Lung microvascular endothelial cell (primary cell): ENCODE measurements at regions not wholly inside any gene's neighbourhood (a gene's known extent, or its start where the extent isn't known, plus 50 kb on each side); places are given as distances from the start of the nearest gene placed in this dataset.
A peak's percentile ranks its signal among the peaks of the same experiment; 100 is the strongest.

Experiments
- DNase-seq, 2 donors: peaks; one replicate each; pipeline versions ENCODE4 v3.0.0 to v3.0.0-alpha.2; 2010; ENCODE audit warnings: low read depth in 2 of 2

DNA sequence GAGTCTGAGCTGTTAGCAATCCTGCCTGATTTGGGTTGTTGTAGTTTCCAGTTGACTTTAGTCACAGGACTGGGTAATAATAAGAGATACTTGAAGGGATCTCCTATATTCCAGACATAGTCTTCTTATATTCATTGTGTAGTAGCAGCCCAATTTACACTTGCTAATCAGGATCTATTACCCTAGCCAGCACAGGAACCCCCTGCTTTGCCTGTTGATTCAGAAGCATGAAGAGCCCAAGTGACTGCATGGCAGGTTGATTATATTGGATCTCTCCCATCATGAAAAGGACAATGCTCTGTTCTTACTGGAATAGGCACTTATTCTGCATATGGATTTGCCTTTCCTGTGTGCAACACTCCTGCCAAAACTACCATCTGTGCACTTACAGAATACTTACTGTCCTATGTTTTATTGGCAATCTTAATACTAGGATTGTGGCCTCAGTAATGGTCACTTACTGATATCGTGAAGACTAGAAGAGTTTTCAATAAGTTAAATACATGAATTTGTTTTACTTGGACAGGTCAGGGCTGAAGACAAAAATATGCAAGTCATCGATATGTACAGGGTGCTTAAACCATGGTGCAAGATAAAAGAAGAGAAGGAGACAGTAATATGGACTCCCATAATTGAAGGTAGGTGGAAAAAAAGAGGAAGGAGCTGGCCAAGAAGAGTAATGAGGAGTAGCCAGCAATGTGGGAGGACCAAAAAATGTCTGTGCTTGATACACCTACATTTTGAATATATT is 304.1 kb downstream of the MCTP2 start:
- no peak for DNase-seq

DNA sequence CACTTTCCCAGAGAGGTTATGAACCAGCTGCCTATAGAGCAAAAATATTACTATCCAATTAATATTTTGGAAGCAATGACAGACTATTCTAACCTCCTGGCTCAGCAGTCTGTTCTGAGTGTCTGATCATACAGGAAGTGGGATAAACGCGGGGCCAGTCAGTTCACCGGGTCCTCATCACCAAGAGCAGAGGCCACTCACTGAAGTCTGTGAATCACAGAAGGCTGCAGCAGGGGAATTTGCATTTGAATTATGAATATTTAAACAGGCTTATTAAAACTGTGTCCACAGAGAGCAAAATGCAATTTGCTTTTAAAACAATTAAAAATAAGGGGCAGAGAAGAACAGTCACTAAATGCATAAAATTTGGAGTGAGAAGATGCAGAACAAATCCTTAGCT is 305.2 kb downstream of the MCTP2 start:
- DNase-seq, result no peak

- DNase-seq, result no peak
Observed at GRCh38 chr15:94538280-94538679, 306.9 kb downstream of the MCTP2 start.

DNA sequence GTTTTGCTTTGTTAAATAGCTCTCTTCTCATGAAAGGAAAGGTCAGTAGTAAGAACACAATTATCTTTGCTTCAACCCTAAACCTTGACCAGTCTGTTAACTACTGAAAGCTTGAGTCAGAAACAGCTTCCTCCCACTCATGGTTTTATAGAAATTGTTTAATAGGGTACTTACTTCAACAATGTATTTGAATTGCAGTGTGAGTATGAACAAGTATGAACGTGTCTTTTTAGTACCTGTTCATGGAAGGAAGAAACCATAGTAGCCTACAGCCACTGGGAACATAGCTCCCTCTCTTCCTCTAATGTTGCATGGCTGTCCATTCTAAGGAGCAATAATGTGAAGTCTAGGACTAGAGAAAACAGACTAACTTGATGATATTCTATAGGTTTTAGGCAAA is 311.0 kb downstream of the MCTP2 start:
- no peak for DNase-seq

- DNase-seq, result no peak
Observed at GRCh38 chr15:94546808-94547207, 315.4 kb downstream of the MCTP2 start.

DNA sequence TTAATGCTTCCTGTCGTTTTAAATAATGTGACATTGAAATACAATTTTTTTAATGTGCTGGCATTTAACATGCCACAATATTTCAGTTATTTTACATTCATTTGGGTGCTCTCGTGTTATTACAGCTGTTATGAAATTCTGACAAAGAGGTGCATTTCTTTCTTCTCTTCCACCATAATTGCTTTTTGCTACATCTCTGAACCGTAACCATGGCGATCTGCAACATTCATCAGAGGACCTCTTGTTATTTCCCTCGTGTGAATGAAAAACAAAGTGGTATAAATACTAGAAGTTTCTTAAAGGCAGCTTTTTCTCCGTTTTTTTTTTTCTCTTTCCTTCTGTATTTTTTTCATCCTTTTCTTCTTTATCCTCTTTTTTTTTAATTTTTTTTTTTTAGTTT is 316.4 kb downstream of the MCTP2 start:
- no peak for DNase-seq

DNA sequence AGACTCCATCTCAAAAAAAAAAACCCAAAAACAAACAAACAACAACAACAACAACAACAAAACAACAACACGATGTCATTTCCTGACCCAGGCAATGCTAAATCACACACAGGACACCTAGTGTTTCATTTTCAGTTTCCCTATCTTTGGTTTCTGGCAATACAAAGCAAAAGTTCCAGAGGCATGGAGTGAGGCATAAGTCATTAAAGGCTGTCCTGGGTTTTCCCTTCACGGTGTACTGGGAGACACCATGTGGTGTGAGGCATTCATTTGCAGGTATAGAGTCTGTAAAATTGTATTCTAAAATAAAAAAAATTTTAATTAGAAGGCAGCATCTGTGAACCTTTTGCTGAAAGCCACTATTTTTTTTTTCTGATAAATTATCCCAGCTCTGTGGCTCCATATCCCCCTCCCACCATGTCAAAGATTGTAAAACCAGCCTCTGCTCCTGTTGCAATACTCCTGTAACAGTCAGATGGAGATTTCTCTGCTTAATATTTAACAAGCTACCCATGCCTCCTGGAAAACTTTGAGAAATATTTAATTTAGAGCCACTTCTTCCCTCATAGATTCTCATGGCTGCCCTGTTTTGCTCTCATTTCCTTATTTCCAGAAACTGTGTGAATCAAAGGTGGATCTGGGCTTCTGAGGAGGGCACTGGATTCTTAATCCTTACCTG is 324.6 kb downstream of the MCTP2 start:
- DNase-seq, result no peak

DNA sequence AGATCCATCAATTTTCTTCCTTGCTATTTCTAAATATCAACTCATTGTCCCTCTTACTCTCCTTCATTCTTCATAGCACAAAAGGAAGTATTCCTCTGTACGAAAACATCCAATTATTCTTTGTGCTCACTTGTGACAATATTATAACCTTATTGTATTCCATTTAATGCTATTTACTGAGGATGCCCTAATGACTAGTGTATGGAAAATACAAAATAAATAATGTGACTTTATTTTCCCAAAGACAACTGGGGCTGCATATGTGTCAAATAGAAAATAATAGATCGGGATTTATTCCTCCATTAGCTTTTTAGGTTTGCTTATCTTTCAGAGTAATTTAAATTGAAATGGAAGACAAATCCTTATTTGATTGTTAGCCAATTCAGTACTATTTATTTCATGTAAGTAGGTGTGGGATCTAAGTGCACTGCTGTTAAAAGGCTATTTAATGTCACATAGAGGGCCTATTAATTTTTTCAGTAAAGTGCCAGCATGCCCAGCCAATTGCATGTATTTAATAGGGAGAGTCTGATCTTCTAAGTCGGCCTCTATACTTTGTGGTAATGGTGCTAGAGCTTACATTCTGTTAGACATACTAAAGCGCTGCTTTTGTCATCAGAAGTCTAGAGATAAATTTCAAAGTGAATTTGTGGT is 329.8 kb downstream of the MCTP2 start:
- DNase-seq, result no peak

GRCh38 chr15:94563456-94563855 is 332.1 kb downstream of the MCTP2 start:
- no peak for DNase-seq

DNA sequence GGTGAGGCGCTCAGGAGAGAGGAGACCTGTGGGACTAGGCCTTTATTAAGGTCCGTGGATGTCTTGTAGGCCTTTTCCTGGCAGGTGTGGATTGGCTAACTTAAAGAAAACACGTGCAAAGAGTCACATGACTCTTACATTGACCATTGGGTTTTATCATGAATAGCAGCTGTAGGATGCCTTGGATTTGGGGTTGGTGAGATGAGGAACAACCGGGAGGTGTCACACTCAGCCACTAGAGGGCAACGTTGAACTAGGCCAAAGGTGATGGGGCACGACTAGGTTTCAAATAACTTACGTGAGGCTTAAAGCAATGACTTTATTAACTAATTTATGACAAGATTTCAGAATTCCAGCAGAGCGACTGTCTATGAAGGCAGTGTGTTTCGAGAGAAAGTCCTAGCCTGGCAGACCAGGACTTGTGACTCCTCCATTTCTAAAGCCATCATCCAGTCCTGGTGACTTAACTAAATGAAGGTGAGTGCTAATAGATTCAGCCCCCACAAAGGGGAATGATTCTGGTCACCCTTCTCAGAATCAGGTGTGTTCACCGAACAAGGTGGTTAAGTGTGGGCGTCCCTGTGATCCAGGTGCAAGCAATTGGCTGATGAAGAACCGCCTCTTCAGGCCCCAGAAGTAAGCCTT is 345.6 kb downstream of the MCTP2 start:
- peak; percentile 27 to 39 for DNase-seq

GRCh38 chr15:94579286-94579685 is 347.9 kb downstream of the MCTP2 start:
- DNase-seq, result peak in 1 of 2 donors; percentile 26

DNA sequence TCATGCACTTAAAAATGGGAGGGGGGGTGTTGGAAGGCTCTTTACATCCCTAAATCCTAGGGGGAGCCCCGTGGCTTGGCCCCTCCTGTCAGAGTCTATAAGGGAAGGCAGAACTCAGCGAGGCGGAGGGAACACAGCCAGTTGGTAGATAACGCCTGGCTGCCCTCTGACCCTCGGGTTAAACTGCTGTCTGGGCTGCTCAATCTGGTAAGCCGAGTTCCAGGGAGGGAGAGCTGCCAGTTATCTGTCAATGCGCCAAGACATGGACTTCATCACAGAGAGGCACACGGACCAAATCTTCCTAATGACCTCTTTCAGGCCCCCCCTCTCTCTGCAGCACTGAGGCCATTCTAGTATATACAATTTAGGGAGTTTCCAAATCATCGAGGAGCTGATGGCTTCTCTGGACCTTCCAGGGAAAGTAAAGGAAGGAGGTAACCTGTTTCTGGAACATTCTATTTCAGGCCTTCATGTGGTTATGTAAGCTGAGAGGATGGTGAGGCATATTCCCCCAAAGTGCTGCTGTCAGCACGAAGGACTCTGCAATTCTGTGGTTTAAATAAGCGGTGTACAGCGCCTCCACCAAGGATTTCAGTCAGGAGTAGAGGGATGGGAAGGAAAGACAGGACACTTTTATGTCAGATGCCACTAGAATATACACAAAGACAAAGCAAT is 349.0 kb downstream of the MCTP2 start:
- DNase-seq, result no peak

DNA sequence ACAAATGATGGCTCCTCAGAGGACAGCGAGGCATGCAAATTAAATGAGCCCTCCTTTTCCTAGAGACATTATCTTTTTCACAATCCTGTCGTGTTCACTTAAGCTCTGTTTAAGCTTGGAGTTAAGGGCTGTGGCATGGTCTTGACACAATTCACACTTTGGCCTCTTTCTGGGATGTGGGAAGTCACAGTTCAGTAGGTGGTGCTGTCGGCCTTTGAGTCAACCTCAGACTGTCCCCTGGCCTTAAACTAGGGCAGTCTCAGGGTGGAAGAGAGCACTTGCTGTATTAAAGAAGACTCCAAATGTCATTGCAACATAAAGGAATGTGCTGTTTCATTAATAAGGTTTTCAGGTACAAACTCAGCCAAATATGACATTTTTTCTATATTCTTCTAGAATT is 351.0 kb downstream of the MCTP2 start:
- peak; percentile 89 to 90 for DNase-seq

DNA sequence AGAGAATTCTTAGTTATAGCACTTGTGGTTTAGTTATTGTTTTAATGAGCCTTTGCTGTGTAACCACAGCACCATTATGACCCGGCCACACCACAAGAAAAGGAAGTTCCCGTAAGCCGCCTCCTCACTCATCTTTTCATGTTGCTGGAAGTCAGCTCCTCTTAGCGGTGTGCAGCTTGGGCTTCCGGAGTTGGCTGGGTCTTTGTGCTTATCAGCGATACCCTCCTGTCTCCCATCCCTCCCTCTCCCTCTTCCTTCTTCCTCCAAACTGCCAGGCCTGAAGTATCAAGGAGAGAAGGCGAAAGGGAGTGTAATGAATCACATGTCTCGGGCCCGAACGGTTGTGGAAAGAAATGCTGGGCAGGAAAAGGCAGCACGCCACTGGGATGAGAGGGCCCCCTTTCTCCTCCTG is 353.5 kb downstream of the MCTP2 start:
- peak; percentile 31 to 96 for DNase-seq

DNA sequence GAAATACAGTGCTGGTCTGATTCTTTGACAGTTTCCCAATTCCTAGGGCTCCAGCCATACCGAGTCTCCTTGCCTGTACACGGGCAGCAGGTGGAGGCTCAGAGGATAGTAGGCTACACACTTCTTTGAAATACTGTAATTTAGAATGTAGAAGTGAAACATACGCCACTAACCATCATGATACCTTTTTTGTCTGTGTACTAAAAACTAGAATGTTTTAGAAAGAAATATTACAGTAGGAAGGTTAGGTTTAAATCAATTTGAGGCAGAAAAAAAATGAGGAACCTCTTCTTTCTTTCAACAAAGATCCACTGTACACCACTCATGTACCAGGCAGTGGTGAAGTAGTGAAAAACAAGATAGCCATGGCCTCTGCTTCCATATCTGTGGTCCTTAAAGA is 354.7 kb downstream of the MCTP2 start:
- DNase-seq, result no peak

DNA sequence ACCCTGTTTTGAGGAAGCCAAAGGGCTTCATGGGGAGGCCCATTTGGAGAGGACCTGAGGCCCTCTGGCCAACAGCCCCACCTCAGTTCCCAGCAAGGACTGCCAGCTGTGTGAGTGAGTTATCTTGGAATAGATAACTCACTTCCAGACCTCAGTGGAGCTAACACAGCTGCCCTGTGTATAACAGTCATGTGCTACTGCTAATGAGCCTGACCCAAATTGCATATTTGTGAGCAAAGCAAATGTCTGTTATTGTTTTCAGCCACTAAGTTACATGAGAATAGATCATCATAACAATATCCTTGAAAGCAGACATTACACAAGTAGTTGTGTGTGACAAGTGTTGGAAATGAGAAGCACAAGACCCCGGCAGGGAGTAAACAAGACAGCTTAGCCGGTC is 355.8 kb downstream of the MCTP2 start:
- DNase-seq, result no peak

DNA sequence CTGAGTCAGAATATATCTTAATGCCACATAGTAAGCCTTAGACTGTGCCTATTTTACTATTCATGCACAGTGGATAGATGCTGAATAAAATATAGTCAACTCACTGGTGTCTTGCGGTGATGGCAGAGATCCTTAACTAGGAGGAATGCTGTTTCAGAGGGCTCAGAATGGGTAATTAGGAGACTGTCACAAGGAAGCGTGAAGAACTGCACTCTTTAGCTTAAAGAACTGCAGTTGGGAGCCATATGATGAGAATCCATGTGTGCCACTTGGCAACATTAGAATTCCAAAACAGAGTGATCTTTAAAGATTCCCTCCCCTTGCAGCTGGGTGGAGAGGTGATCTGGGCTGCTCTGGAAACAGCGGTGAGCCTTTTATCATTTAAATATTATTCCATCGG is 357.6 kb downstream of the MCTP2 start:
- DNase-seq, result no peak

DNA sequence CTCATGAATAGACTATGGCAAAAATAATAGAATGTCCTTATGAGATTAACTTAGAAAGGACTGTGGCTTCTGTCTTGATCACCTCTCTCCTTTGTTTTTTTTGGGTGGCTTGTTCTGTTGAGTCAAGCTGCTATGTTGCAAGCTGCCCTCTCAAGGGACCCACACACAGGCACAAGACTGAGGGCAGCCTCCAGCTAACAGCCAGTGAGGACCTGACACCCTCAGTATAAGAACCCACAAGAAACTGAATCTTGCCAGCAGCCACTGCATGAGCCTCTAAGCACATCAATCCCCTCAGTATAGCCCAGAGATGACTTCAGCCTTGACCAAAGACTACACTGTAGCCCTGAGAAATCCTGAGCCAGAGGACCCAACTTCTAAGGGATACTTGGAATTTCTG is 361.1 kb downstream of the MCTP2 start:
- DNase-seq, result no peak

GRCh38 chr15:94596707-94597106 is 365.3 kb downstream of the MCTP2 start:
- no peak for DNase-seq

- no peak for DNase-seq
Observed at GRCh38 chr15:94600505-94600904, 369.1 kb downstream of the MCTP2 start.

- DNase-seq, result peak; percentile 75 to 99
Observed at GRCh38 chr15:94602754-94603470, 371.6 kb downstream of the MCTP2 start.
